Endodermal cell (in vitro differentiated cells): ENCODE measurements at regions not wholly inside any gene's neighbourhood (a gene's known extent, or its start where the extent isn't known, plus 50 kb on each side); places are given as distances from the start of the nearest gene placed in this dataset.

Experiments used
- DNase-seq: peaks from one replicate; pipeline ENCODE4 v3.0.0-alpha.2; 2017
- H3K27ac ChIP-seq: 2 replicates; pipeline ENCODE4 v1.5.1; 2013; ENCODE audit warnings: mild to moderate bottlenecking, low read depth, low read length, moderate library complexity
- H3K27me3 ChIP-seq: 2 replicates; pipeline ENCODE4 v1.6.1; 2013; ENCODE audit warnings: mild to moderate bottlenecking, low read length, moderate library complexity; ENCODE audit not compliant: insufficient read depth, control insufficient read depth, poor library complexity, severe bottlenecking
- H3K36me3 ChIP-seq: 2 replicates; pipeline ENCODE4 v1.7.0; 2013; ENCODE audit warnings: mild to moderate bottlenecking, low read length, moderate library complexity; ENCODE audit not compliant: control insufficient read depth, insufficient read depth
- H3K4me1 ChIP-seq: one replicate; pipeline ENCODE4 v1.7.0; 2013; ENCODE audit warnings: low read length; ENCODE audit not compliant: control insufficient read depth, insufficient read depth
- H3K4me3 ChIP-seq: 2 replicates; pipeline ENCODE4 v1.5.1; 2013; ENCODE audit warnings: mild to moderate bottlenecking, low read length, moderate library complexity
- H3K9ac ChIP-seq: 2 replicates; pipeline ENCODE4 v1.6.1; 2013; ENCODE audit warnings: mild to moderate bottlenecking, low read length, moderate library complexity; ENCODE audit not compliant: poor library complexity, severe bottlenecking; ENCODE audit errors: extremely low read depth
- H3K9me3 ChIP-seq: 2 replicates; pipeline ENCODE4 v1.6.1; 2013; ENCODE audit warnings: mild to moderate bottlenecking, low read length, moderate library complexity; ENCODE audit not compliant: control insufficient read depth
- H3K27ac Mint-ChIP-seq: 2 replicates; pipeline ENCODE4 v1.8.0; 2020; ENCODE audit warnings: mixed read lengths
- H3K27me3 Mint-ChIP-seq: 2 replicates; pipeline ENCODE4 v1.8.0; 2021; ENCODE audit warnings: mild to moderate bottlenecking, mixed read lengths; ENCODE audit not compliant: insufficient read depth
- H3K36me3 Mint-ChIP-seq: 2 replicates; pipeline ENCODE4 v1.8.0; 2020; ENCODE audit warnings: low read depth, mixed read lengths
- H3K4me1 Mint-ChIP-seq: 2 replicates; pipeline ENCODE4 v1.8.0; 2020; ENCODE audit warnings: mixed read lengths
- H3K4me3 Mint-ChIP-seq: 2 replicates; pipeline ENCODE4 v1.8.0; 2020; ENCODE audit warnings: mild to moderate bottlenecking, moderate library complexity, mixed read lengths
- H3K9me3 Mint-ChIP-seq: 2 replicates; pipeline ENCODE4 v1.8.0; 2020; ENCODE audit warnings: mild to moderate bottlenecking, mixed read lengths
- WGBS, 2 experiments: methylation state at CpG; one replicate each; pipeline versions ENCODE4 v1.1.5 to v1.1.7; 2013; ENCODE audit warnings: missing lambda C conversion rate in 2 of 2, mixed read lengths in 1 of 2; ENCODE audit not compliant: insufficient coverage in 1 of 2, insufficient read length in 1 of 2; 5-methylcytosine and 5-hydroxymethylcytosine counted together
- TF ChIP-seq, protein P1 (sequence below): fragments of 200-600 bp; sonication (generic); conservative IDR thresholded peaks from 2 replicates; pipeline ENCODE4 v1.5.0; 2021; ENCODE audit warnings: antibody characterized with exemption, mild to moderate bottlenecking

GRCh38 chr5:3026651-3027050 lies 275.2 kb upstream of the IRX2 start:
- Mint-ChIP-seq H3K36me3 (no peaks in the 10 kb centered on the region), H3K4me1 (no peaks in the 10 kb centered on the region), H3K27me3 (peaks cover 2% of the 10 kb centered on the region), H3K27ac (no peak overlapping the region), H3K4me3 (no peak overlapping the region), H3K9me3 (no peaks in the 10 kb centered on the region)
- DNase-seq, result no peak
- Histone ChIP-seq H3K4me1 (no peaks in the 10 kb centered on the region), H3K4me3 (no peak overlapping the region), H3K27me3 (no peaks in the 10 kb centered on the region), H3K9me3 (no peaks in the 10 kb centered on the region), H3K27ac (no peak overlapping the region), H3K36me3 (no peaks in the 10 kb centered on the region), H3K9ac (no peak overlapping the region)
- TF ChIP-seq, protein P1, sequence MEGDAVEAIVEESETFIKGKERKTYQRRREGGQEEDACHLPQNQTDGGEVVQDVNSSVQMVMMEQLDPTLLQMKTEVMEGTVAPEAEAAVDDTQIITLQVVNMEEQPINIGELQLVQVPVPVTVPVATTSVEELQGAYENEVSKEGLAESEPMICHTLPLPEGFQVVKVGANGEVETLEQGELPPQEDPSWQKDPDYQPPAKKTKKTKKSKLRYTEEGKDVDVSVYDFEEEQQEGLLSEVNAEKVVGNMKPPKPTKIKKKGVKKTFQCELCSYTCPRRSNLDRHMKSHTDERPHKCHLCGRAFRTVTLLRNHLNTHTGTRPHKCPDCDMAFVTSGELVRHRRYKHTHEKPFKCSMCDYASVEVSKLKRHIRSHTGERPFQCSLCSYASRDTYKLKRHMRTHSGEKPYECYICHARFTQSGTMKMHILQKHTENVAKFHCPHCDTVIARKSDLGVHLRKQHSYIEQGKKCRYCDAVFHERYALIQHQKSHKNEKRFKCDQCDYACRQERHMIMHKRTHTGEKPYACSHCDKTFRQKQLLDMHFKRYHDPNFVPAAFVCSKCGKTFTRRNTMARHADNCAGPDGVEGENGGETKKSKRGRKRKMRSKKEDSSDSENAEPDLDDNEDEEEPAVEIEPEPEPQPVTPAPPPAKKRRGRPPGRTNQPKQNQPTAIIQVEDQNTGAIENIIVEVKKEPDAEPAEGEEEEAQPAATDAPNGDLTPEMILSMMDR, result no peak
- WGBS, 2 experiments, result 83 to 100% methylated on average over 5 to 7 of the region's 7 CpGs

- Mint-ChIP-seq H3K36me3 (no peaks in the 10 kb centered on the region), H3K4me3 (no peak overlapping the region), H3K27ac (no peak overlapping the region), H3K4me1 (no peaks in the 10 kb centered on the region), H3K9me3 (no peaks in the 10 kb centered on the region), H3K27me3 (peaks cover 2% of the 10 kb centered on the region)
- Histone ChIP-seq H3K9ac (no peak overlapping the region), H3K4me1 (no peaks in the 10 kb centered on the region), H3K9me3 (no peaks in the 10 kb centered on the region), H3K4me3 (no peak overlapping the region), H3K27me3 (no peaks in the 10 kb centered on the region), H3K27ac (no peak overlapping the region), H3K36me3 (no peaks in the 10 kb centered on the region)
- WGBS, 2 experiments, result 80 to 81% methylated on average over 5 to 9 of the region's 9 CpGs
- no peak for DNase-seq
- TF ChIP-seq, protein P1, result no peak
Observed at GRCh38 chr5:3026099-3026498, 274.6 kb upstream of the IRX2 start.

- Histone ChIP-seq H3K9ac (no peak overlapping the region), H3K4me3 (no peak overlapping the region), H3K9me3 (no peaks in the 10 kb centered on the region), H3K4me1 (no peaks in the 10 kb centered on the region), H3K27me3 (no peaks in the 10 kb centered on the region), H3K36me3 (no peaks in the 10 kb centered on the region), H3K27ac (no peak overlapping the region)
- Mint-ChIP-seq H3K4me3 (no peak overlapping the region), H3K27ac (no peak overlapping the region), H3K27me3 (peaks cover 2% of the 10 kb centered on the region), H3K36me3 (no peaks in the 10 kb centered on the region), H3K4me1 (no peaks in the 10 kb centered on the region), H3K9me3 (no peaks in the 10 kb centered on the region)
- 90 to 91% methylated on average over 6 to 11 of the region's 11 CpGs for WGBS, 2 experiments
- DNase-seq, result no peak
- TF ChIP-seq, protein P1, result no peak
Observed at GRCh38 chr5:3025392-3025791, 273.9 kb upstream of the IRX2 start.
